Mammary epithelial cell (primary cell): ENCODE measurements at regions not wholly inside any gene's neighbourhood (a gene's known extent, or its start where the extent isn't known, plus 50 kb on each side); places are given as distances from the start of the nearest gene placed in this dataset.

Experiments
- CTCF ChIP-seq, 2 donors: IDR thresholded peaks in 1 of 2; conservative IDR thresholded peaks in 1 of 2; 2 replicates each; pipeline ENCODE4 v1.5.1; 2011 to 2012; ENCODE audit warnings: inconsistent platforms in 2 of 2, low read length in 2 of 2, mild to moderate bottlenecking in 2 of 2, control low read depth in 1 of 2, low read depth in 1 of 2; ENCODE audit not compliant: insufficient read depth in 1 of 2; ENCODE audit errors: extremely low read depth in 1 of 2
- EZH2 ChIP-seq: IDR thresholded peaks from 2 replicates; pipeline ENCODE4 v1.6.1; 2012; ENCODE audit warnings: low read length, inconsistent platforms, borderline replicate concordance

GRCh38 chr11:44397586-44398178, 87.7 kb upstream of the ALX4 start:
- TF ChIP-seq CTCF (conservative IDR thresholded peaks at IDR 0.05 in 1 of 2, IDR thresholded peaks at IDR 0.05 in 1 of 2; ENCODE audit: extremely low read depth in 1 of 2, insufficient read depth in 1 of 2, low read depth in 1 of 2, low read length in 2 of 2) (no peak), EZH2 (no peak)
